Left ventricle myocardium superior (tissue), 1 donor: ENCODE measurements at regions not wholly inside any gene's neighbourhood (a gene's known extent, or its start where the extent isn't known, plus 50 kb on each side); places are given as distances from the start of the nearest gene placed in this dataset.
A peak's percentile ranks its signal among the peaks of the same experiment; 100 is the strongest.

Experiments
- ATAC-seq: fragments of 200-7000 bp; cut with Tn5 transposase; one replicate; pipeline ENCODE4 v1.9.1; 2020; ENCODE audit warnings: mild to moderate bottlenecking, moderate library complexity
- DNase-seq: peaks from one replicate; pipeline ENCODE4 v3.0.0-alpha.2; 2020
- intact Hi-C: fragments of 100-400 bp; cut with micrococcal nuclease; formaldehyde crosslinking; loops from one replicate; pipeline ENCODE4 v1.11.0; 2022
- donor health status: DM: no; HTN: yes; CAD: no; lungs with severe emphysema.

GRCh38 chr9:12974671-12975070, 199.9 kb downstream of the LURAP1L start:
- DNase-seq (no peak), ATAC-seq (no peak)
- intact Hi-C loops = no loop called here

DNA sequence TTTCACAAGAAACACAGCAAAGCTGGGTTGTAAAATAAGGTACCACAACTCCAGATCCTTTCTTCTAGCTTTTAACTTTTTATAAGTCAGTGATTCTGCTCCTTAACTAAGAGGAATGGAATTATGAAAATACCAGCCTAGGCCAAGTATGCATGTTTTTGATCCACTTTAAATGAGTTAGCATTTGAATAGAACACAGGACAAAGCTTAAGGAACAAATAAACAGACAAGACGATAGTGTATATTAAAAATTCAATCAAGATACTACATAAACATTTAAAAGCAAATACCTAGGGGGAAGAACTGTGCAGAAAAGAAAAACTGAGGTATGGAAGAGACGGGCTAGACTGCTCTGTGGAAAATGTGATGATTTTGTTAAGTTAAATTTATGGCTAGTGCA, 200.7 kb downstream of the LURAP1L start:
- DNase-seq (no peak), ATAC-seq (no peak)
- intact Hi-C loops = no loop called here

- intact Hi-C loops = no loop called here
- ATAC-seq (no peak), DNase-seq (no peak)
These were observed 205.4 kb downstream of the LURAP1L start for GRCh38 chr9:12980085-12980851.

DNA sequence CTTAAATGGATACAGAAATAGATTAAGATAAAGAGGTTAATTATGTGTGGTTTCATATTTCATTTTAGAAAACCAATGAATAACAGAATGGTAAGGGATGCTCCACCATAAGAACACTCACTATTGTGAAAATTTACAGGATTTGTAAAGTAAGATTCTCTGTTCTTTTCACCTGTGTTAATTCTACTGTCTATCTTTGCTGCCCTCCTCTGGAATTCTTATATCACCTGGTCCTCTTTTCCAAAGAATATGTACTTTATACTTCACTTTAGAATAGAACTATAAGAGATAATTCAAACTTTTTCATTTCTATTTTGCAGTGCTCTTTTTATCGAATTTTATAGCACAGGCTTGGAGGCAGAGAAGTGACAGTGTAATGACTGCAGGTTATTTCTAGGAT, 213.4 kb downstream of the LURAP1L start:
- intact Hi-C loops = no loop called here
- ATAC-seq (no peak), DNase-seq (no peak)

- DNase-seq (no peak), ATAC-seq (no peak)
- intact Hi-C loops = no loop called here
These were observed 214.8 kb downstream of the LURAP1L start for GRCh38 chr9:12989669-12990068.

DNA sequence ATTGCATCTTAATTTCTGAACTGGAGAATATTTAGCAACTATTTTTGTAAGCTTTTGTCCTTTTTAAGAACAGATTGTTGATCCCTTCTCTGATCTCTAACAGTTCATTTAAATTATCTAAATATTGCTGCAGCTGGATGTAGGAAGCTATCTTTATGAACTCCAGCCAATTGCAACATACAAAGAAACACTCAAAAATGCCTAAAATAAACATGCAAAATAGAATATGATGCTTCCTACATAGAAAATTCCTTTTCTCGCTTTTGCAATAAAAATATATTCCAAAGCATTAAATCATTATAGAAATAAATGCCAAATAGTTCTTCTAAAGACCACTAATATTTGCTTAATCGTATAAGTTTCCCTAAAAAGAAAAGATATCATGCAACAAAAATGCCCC, 218.6 kb downstream of the LURAP1L start:
- intact Hi-C loops = no loop called here
- no peak for DNase-seq
- ATAC-seq = no peak

DNA sequence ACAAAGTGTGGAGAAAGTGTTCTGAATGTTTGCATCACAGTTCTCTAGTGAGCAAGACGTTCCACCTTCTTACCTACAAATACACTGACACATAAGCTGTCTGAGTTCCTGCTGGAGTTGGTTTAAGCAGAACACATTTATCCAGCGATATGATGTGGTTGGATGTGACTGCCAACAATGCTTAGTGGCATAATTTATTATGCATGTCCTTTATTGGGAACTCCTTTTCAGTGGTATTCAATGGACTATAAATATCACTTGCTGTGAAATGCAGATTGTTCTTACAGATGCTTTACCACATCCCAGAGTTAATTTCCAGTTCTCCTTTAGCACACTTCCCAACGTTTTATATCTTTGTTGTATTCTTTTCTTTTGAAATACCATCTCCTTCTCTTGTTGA, 222.2 kb downstream of the LURAP1L start:
- intact Hi-C loops = no loop called here
- ATAC-seq (no peak), DNase-seq (no peak)

DNA sequence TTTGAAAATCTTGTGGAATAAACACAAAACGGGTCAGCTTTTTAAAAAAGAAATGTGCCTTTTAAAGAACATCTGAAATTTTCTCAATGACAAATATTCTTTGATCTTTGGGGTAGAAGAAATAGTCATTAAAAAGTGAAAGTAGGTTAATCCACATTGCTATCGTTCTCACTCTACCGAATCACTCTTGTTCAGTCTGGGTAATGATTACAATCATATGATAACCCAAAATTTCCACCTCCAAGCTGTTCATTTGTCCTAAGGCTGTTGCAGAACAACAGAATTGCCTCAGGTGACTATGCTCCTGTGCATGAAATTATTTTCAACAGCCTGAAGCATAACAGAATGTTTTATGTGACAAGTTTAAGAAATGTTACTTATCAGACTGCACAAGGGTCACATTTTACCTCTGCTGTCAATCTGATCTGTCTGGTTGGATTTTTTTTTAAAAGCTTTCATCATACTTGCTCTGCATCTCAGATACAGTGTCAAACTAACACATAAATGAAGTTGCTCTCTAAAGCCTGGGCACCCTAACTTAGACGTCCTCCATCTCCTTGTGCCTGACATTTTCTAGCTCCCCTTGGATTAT, 227.3 kb downstream of the LURAP1L start:
- ATAC-seq = no peak
- no peak for DNase-seq
- intact Hi-C loops = no loop called here

DNA sequence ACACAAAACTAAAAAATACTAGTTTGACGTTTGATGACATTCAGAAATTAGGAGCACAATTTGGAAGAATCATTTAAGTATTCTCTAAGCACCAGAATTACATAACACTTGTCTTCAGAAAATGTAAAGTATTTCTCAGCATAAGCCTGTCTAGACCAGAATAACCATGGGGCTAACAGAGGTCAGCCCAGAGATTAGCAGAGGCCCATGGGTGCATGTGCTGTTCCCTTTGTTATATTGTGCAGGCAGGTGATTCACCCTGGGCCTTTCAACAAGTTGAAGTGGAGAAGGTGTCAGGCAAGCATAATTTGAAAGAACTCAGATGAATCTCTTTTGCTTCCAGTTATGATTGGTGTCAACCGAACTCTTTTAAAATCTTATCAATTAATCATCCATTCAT, 227.9 kb downstream of the LURAP1L start:
- peak; percentile 92 for ATAC-seq
- intact Hi-C loops = no loop called here
- DNase-seq = no peak

DNA sequence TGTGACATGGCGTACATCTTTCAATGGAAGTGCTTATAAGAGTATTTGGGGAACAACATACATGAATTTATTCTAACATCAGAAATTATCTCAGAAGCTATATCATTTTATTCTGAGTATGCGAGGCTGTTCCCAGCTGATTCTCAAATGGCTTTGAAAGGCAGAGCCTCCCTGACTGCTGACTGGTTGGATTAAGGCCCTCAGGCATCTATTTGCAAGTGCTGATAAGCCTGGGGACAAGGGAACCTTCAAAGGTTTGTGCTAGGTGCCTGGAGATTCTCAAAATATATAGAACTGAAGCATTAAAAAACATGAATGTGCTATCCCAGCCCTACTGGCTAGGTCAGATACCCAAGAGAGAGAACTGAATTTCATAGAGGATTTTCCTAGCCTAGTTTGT, 235.1 kb downstream of the LURAP1L start:
- DNase-seq = no peak

DNA sequence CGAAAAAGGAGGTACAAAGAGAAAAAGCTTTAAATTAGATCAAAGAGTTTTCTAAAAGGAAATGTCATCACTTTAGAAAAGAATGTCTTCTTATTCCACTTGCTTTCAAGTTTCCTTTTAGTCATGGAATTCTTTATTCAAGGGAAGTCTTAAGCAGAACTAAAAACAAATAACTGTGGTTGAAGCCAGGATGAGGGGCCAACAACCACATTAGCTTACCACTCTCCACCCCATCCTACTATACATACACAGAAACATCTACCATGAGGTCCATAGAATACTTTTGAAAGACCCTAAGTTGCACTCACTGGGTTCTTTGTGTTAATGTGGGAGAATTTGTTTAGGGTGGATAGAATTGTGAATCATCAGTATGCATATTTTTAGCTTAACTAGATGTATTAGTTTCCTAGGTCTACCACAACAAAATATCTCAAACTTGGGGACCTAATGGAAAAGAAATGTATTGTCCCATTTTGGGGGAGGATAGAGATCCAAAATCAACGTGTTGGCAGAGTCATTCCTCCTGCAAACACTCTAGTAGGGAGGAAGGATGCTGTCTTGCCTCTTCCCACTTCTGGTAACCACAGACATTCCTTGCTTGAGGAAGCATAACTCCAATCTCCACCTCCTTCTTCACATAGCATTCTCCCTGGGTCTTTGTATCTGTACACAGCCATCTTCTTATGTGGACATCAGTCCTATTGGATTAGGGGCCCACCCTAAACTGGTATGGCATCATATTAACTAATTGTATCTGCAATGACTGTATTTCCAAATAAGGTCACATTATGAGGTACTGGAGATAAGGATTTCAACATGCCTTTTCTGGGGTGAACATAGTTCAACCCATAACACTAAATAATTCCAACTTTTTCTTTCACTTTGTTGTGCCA, 239.4 kb downstream of the LURAP1L start:
- DNase-seq = no peak
- no peak for ATAC-seq
- intact Hi-C loops = no loop called here

More for the DNA sequence above, 235.1 kb downstream of the LURAP1L start:
- ATAC-seq = no peak
- intact Hi-C loops = no loop called here

- intact Hi-C loops = no loop called here
- ATAC-seq = no peak
- no peak for DNase-seq
These were observed 242.4 kb downstream of the LURAP1L start for GRCh38 chr9:13017260-13017659.

- DNase-seq (no peak), ATAC-seq (no peak)
- intact Hi-C loops = no loop called here
These were observed 245.6 kb downstream of the LURAP1L start for GRCh38 chr9:13020146-13021040.

DNA sequence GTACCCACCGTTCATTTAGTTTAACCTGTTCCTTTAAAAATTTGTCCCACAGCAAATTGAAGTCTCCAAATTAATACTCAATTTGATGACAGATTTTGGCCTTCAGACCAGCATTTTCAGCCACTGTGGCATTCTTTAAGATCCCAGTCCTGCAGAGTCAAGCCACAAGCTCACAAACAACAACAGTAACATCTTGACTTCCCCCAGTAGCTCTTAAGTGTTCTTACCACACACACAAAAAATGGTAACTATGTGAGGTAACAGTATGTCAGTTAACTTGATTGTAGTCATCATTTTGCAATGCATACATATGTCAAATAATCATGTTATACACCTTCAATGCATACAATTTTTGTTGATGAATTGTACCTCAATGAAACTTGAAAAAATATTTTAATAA, 247.9 kb downstream of the LURAP1L start:
- no peak for DNase-seq
- intact Hi-C loops = no loop called here
- ATAC-seq = no peak

- intact Hi-C loops = no loop called here
- DNase-seq (no peak), ATAC-seq (no peak)
These were observed 248.7 kb downstream of the LURAP1L start for GRCh38 chr9:13023498-13023897.

DNA sequence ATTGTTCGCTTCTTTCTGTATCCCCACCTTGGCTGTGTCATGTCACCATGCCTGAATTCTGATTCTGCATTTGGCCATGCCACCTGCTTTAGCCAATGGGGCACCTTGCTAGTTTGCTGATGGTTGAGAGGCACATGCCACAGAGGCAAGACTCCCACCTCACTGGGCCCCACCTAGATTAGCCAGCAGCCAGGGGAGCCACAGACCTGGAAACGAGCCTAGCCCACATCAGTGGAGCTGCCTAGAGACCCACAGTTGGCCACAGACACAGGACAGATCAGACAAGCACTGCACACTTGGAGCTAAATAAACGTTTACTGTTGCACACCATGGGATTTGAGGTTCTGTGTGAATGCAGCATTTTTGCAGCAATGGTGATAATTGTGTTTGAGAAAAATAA, 252.1 kb downstream of the LURAP1L start:
- ATAC-seq (no peak), DNase-seq (no peak)
- intact Hi-C loops = no loop called here

DNA sequence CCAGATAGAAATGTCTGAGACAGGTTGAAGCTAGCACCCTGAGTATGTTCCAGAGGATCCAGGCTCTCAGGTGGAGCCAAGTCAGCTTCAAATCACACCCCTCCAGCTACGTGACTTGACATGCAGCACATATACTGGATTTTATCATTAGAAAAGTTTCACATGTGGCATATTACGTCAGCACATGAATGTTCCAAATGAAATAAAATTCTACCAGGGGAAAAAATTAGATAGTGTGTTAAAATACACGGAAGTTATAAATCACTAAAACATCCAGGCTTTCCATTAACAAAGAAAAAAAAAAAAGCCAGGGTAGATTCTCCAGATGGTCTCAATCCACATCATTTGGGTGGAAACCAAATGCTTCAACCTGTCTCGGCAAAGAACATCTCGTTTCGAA, 251.6 kb downstream of the MPDZ start:
- no peak for ATAC-seq
- DNase-seq = no peak
- intact Hi-C loops = no loop called here

- intact Hi-C loops = no loop called here
- DNase-seq (no peak), ATAC-seq (no peak)
These were observed 246.9 kb downstream of the MPDZ start for GRCh38 chr9:13032585-13032984.

DNA sequence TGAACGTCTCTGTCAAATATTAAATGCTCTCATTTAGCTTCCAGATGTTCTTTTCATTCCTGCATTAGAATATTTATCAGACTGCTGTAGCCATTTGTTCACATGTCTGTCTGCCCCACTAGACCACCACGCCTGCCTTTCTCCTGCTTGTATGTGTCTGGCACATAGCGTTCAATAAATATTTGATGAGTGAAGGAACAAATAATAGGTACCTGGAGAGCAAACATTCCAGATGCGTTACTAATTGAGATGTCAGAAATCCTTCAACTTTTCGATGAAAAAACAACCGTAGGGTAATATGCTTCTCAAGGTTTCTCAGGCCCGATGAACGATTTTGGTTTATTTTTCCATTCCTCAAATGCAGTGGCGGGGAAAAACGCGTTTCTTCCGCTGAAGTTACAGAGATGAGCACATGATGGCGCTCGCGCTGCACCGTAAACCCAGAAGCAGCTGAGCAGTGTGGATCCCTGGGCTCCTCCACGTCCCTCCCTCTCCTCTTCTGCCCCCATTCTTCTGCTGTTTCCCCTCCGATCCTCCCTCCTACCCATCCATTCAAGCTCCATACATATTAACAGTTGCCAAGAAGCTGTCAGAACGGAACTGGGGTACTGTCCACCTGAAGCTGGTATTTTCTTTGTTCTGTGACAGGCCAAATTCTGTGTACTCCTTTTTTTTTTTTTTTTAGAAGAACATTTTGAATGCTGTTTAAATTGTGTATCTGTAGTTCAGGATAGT, 245.4 kb downstream of the MPDZ start:
- ATAC-seq (peak; percentile 88), DNase-seq (peak; percentile 65)
- intact Hi-C loops = no loop called here
